C4-2B (cell line): ENCODE measurements at regions not wholly inside any gene's neighbourhood (a gene's known extent, or its start where the extent isn't known, plus 50 kb on each side); places are given as distances from the start of the nearest gene placed in this dataset.

ENCODE experiments used
- ZFX ChIP-seq: fragments of 450-650 bp; IDR thresholded peaks from 2 replicates; pipeline ENCODE4 v1.6.1; 2017
- TF ChIP-seq, protein P1 (sequence below): fragments of 450-650 bp; conservative IDR thresholded peaks from 2 replicates; pipeline ENCODE4 v1.5.1; 2017; ENCODE audit warnings: mild to moderate bottlenecking

DNA sequence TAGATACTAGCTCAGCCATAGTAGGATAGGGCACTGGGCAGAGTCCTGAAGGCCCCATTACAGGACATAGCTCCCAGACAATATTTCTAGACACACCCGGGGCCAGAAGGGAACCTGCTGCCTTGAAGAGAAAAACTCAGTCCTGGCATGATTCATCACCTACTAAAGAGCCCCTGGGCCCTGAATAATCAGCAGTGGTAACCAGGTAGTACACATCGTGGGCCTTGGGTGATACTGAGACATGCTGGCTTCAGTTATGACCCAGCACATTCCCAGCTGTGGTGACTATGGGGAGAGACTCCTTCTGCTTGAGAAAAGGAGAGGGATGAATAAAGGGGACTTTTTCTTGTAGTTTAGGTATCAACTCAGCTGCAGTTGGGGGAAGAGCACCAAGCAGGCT, 104.3 kb upstream of the STK26 start:
- TF ChIP-seq, protein P1, sequence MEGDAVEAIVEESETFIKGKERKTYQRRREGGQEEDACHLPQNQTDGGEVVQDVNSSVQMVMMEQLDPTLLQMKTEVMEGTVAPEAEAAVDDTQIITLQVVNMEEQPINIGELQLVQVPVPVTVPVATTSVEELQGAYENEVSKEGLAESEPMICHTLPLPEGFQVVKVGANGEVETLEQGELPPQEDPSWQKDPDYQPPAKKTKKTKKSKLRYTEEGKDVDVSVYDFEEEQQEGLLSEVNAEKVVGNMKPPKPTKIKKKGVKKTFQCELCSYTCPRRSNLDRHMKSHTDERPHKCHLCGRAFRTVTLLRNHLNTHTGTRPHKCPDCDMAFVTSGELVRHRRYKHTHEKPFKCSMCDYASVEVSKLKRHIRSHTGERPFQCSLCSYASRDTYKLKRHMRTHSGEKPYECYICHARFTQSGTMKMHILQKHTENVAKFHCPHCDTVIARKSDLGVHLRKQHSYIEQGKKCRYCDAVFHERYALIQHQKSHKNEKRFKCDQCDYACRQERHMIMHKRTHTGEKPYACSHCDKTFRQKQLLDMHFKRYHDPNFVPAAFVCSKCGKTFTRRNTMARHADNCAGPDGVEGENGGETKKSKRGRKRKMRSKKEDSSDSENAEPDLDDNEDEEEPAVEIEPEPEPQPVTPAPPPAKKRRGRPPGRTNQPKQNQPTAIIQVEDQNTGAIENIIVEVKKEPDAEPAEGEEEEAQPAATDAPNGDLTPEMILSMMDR = no peak
- no peak for TF ChIP-seq ZFX
